Neural crest cell (in vitro differentiated cells): ENCODE measurements at regions not wholly inside any gene's neighbourhood (a gene's known extent, or its start where the extent isn't known, plus 50 kb on each side); places are given as distances from the start of the nearest gene placed in this dataset.

Experiments used
- DNase-seq: peaks from one replicate; pipeline ENCODE4 v3.0.0; 2021; ENCODE audit warnings: low read depth, mixed read lengths, low spot score
- H3K27ac Mint-ChIP-seq: one replicate; pipeline ENCODE4 v1.8.0; 2021; ENCODE audit warnings: mild to moderate bottlenecking, mixed read lengths; ENCODE audit not compliant: unreplicated experiment
- H3K27me3 Mint-ChIP-seq: 2 replicates; pipeline ENCODE4 v1.8.0; 2021; ENCODE audit warnings: low read depth, mild to moderate bottlenecking, mixed read lengths
- H3K36me3 Mint-ChIP-seq: 2 replicates; pipeline ENCODE4 v1.8.0; 2021; ENCODE audit warnings: low read depth, mild to moderate bottlenecking, mixed read lengths
- H3K4me1 Mint-ChIP-seq: 2 replicates; pipeline ENCODE4 v1.8.0; 2021; ENCODE audit warnings: mixed read lengths
- H3K4me3 Mint-ChIP-seq: one replicate; pipeline ENCODE4 v1.8.0; 2021; ENCODE audit warnings: mild to moderate bottlenecking, mixed read lengths
- H3K9me3 Mint-ChIP-seq: 2 replicates; pipeline ENCODE4 v1.8.0; 2021; ENCODE audit warnings: mixed read lengths
- TF ChIP-seq, protein P1 (sequence below): fragments of 200-600 bp; sonication (generic); conservative IDR thresholded peaks from 2 replicates; pipeline ENCODE4 v1.5.0; 2021; ENCODE audit warnings: antibody characterized with exemption, mild to moderate bottlenecking

DNA sequence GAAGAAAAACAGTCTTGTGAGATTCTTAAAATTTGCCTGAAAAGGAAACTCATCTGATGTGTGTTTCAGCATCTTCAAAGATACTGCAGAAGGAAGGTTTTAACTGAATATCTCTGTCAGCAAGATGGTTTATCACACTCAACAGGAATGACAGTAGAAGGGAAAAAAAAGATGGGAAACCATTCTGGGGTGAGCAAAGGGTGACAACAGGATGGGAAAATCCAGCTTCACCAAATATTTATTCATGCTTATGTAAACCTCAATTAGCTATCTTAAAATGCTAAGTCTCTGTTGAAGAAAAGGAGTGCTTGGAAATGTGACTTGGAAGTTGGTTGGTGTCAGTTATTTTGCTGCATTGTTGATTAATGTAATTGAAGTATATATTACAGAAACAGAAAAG is 82.2 kb downstream of the FZD1 start:
- Mint-ChIP-seq H3K4me3 (no peak overlapping the region), H3K36me3 (no peaks in the 10 kb centered on the region), H3K27ac (no peak overlapping the region), H3K4me1 (peaks cover 9% of the 10 kb centered on the region), H3K27me3 (no peaks in the 10 kb centered on the region), H3K9me3 (no peaks in the 10 kb centered on the region)
- DNase-seq, result no peak
- TF ChIP-seq, protein P1, sequence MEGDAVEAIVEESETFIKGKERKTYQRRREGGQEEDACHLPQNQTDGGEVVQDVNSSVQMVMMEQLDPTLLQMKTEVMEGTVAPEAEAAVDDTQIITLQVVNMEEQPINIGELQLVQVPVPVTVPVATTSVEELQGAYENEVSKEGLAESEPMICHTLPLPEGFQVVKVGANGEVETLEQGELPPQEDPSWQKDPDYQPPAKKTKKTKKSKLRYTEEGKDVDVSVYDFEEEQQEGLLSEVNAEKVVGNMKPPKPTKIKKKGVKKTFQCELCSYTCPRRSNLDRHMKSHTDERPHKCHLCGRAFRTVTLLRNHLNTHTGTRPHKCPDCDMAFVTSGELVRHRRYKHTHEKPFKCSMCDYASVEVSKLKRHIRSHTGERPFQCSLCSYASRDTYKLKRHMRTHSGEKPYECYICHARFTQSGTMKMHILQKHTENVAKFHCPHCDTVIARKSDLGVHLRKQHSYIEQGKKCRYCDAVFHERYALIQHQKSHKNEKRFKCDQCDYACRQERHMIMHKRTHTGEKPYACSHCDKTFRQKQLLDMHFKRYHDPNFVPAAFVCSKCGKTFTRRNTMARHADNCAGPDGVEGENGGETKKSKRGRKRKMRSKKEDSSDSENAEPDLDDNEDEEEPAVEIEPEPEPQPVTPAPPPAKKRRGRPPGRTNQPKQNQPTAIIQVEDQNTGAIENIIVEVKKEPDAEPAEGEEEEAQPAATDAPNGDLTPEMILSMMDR, result no peak

DNA sequence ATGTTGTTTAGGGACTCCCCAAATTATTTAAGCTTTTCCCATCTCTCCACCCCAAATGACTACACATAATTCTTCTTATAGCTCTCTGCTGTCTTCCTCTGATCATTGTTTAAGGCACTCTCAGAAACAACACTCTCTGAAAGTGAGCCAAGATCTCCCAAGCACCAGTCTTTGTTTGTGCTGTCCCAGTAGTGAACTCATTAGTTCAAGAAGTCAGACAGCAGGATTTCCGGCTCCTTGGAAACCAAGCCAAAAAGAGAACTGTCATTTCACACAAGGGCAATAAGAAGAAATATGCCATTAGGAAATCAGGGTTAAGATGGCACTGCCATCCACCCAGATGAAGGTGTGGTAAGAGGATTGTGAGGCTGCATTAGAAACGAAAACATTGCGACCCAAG is 83.1 kb downstream of the FZD1 start:
- H3K4me1 Mint-ChIP-seq, result peaks cover 9% of the 10 kb centered on the region
- H3K36me3 Mint-ChIP-seq, result no peaks in the 10 kb centered on the region
- no peak for DNase-seq
- TF ChIP-seq, protein P1, result no peak
- H3K4me3 Mint-ChIP-seq, result no peak overlapping the region
- H3K9me3 Mint-ChIP-seq, result no peaks in the 10 kb centered on the region
- no peaks in the 10 kb centered on the region for H3K27me3 Mint-ChIP-seq
- H3K27ac Mint-ChIP-seq, result no peak overlapping the region

DNA sequence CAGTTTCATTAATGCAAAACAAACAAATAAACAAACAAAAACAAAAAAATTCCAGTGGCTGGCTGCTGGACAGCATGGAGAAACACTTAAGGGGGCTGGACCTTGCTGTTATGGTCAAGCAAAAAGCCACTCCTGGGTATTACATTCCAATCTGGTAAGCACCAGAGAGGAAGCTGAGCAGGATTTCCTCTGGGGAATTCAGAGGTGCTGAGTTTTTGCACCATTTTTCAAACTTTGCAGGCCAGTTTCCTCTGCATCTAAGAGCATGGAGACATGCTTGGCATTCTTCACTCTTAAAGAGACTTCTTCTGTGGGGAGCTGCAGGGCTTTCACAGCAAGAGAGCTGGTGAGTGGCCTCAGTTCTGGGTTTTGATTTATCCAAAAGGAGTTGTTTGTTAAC is 84.5 kb downstream of the FZD1 start:
- peaks cover 9% of the 10 kb centered on the region for H3K4me1 Mint-ChIP-seq
- no peak overlapping the region for H3K27ac Mint-ChIP-seq
- TF ChIP-seq, protein P1, result no peak
- H3K36me3 Mint-ChIP-seq, result no peaks in the 10 kb centered on the region
- H3K27me3 Mint-ChIP-seq, result peaks cover 3% of the 10 kb centered on the region
- no peaks in the 10 kb centered on the region for H3K9me3 Mint-ChIP-seq
- no peak overlapping the region for H3K4me3 Mint-ChIP-seq
- DNase-seq, result no peak

DNA sequence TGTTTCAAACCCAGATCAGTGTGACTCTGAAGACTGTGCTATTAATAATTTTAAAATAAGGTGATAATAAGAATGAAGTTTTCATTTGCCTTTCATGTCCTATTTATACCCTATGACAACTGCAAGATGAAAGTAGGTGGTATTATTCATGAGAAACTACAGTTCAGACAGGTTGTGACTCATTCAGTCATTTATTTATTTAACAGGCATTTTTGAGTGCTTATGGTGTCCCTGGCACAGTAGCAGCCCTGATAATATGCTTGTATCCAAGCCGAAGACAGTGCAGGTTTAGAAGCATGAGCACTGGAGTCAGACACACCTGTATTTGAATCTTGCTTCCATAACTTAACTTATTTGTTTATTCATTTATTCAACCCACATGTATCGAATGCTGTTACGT is 87.1 kb downstream of the FZD1 start:
- no peaks in the 10 kb centered on the region for H3K36me3 Mint-ChIP-seq
- H3K27me3 Mint-ChIP-seq, result peaks cover 6% of the 10 kb centered on the region
- no peaks in the 10 kb centered on the region for H3K9me3 Mint-ChIP-seq
- TF ChIP-seq, protein P1, result no peak
- H3K4me1 Mint-ChIP-seq, result peaks cover 18% of the 10 kb centered on the region
- no peak overlapping the region for H3K4me3 Mint-ChIP-seq
- H3K27ac Mint-ChIP-seq, result no peak overlapping the region
- DNase-seq, result no peak

DNA sequence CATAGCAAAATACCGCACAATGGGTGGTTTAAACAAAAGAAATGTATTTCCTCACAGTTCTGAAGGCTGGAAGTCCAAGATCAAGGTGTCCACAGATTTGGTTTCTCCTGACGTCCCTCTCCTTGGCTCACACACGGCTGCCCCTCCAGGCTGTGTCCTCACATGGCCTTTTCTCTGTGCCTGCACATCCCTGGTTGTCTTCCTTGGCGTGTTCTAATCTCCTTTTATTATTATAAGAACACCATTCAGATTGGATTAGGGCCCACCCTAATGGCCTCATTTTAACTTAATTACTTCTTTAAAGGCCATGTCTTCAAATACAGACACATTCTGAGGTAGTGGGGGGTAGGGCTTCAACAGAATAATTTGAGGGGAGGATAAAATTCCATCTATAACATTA is 87.9 kb downstream of the FZD1 start:
- Mint-ChIP-seq H3K4me3 (no peak overlapping the region), H3K4me1 (peaks cover 17% of the 10 kb centered on the region), H3K27ac (no peak overlapping the region), H3K36me3 (no peaks in the 10 kb centered on the region), H3K27me3 (peaks cover 6% of the 10 kb centered on the region), H3K9me3 (no peaks in the 10 kb centered on the region)
- DNase-seq, result no peak
- TF ChIP-seq, protein P1, result no peak

DNA sequence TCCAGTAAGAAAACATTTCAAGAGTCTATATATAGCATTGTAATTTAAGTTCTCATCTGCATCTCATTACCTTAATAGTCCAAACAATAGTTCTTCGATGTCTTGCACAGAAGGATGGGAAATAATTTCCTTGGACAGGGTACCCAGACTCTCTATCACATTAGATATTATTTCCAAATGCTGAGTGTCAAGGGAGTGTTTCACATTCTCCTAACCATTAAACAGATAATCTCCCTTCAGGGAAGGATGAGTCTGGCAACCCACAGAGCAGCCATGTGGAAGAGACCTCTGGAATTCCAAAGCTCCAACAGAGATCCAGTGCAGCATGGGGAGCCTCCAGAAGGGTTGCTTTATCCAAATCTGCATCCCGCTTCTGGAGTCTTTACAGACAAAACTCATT is 89.6 kb downstream of the FZD1 start:
- peaks cover 6% of the 10 kb centered on the region for H3K27me3 Mint-ChIP-seq
- no peak overlapping the region for H3K27ac Mint-ChIP-seq
- TF ChIP-seq, protein P1, result no peak
- no peaks in the 10 kb centered on the region for H3K9me3 Mint-ChIP-seq
- DNase-seq, result no peak
- no peak overlapping the region for H3K4me3 Mint-ChIP-seq
- H3K4me1 Mint-ChIP-seq, result peaks cover 9% of the 10 kb centered on the region
- H3K36me3 Mint-ChIP-seq, result no peaks in the 10 kb centered on the region
